ENCODE measurements at regions not wholly inside any gene's neighbourhood (a gene's known extent, or its start where the extent isn't known, plus 50 kb on each side); places are given as distances from the start of the nearest gene placed in this dataset.

- TF ChIP-seq POLR2A (IDR thresholded peaks at IDR 0.05; ENCODE audit: low read depth, low read length) (no peak), POLR2AphosphoS5 (IDR thresholded peaks at IDR 0.05; ENCODE audit: insufficient read depth, low read depth, low read length) (no peak), CTCF (IDR thresholded peaks at IDR 0.05; ENCODE audit: extremely low read depth in 1 of 2, insufficient read depth in 1 of 2, low read depth in 1 of 2, low read length in 2 of 2) (peak; percentile 55 to 57), EZH2 (IDR thresholded peaks at IDR 0.05; ENCODE audit: borderline replicate concordance, low read depth, low read length, severe bottlenecking) (no peak), FOS (IDR thresholded peaks at IDR 0.05; ENCODE audit: borderline replicate concordance, insufficient read depth, low read length) (peak; percentile 65)
Measured at GRCh38 chr6:113414511-113414910, 442.6 kb upstream of the MARCKS start.

Data from endothelial cell of umbilical vein (primary cell).